Lung (tissue), 11 donors: ENCODE measurements at regions not wholly inside any gene's neighbourhood (a gene's known extent, or its start where the extent isn't known, plus 50 kb on each side); places are given as distances from the start of the nearest gene placed in this dataset.

Experiments used
- ATAC-seq: fragments of 200-7000 bp; cut with Tn5 transposase; one replicate; pipeline ENCODE4 v1.9.1; 2020; ENCODE audit warnings: moderate number of reproducible peaks; ENCODE audit not compliant: insufficient read depth, low FRiP score
- DNase-seq, 3 donors: peaks; one replicate each; pipeline ENCODE4 v3.0.0-alpha.2; 2013 to 2017
- H3K27ac ChIP-seq, 2 donors: one replicate each; pipeline ENCODE4 v1.5.1; 2013; ENCODE audit warnings: mild to moderate bottlenecking in 2 of 2, moderate library complexity in 2 of 2, control low read depth in 1 of 2, inconsistent platforms in 1 of 2, low read depth in 1 of 2, low read length in 1 of 2
- H3K27me3 ChIP-seq, 3 donors: one replicate each; pipeline ENCODE4 v1.5.1; 2013; ENCODE audit warnings: low read length in 2 of 3; ENCODE audit not compliant: control insufficient read depth in 3 of 3, insufficient read depth in 3 of 3
- H3K36me3 ChIP-seq, 4 donors: one replicate each; pipeline ENCODE4 v1.5.1; 2013; ENCODE audit warnings: low read length in 4 of 4, mild to moderate bottlenecking in 1 of 4, moderate library complexity in 1 of 4; ENCODE audit not compliant: control insufficient read depth in 4 of 4, insufficient read depth in 4 of 4
- H3K4me1 ChIP-seq, 5 donors: one replicate each; pipeline ENCODE4 v1.5.1; 2013; ENCODE audit warnings: low read length in 5 of 5, mild to moderate bottlenecking in 2 of 5, moderate library complexity in 1 of 5; ENCODE audit not compliant: control insufficient read depth in 5 of 5, insufficient read depth in 5 of 5
- H3K4me3 ChIP-seq: one replicate; pipeline ENCODE4 v1.5.1; 2013; ENCODE audit warnings: mild to moderate bottlenecking, control low read depth, moderate library complexity
- H3K9ac ChIP-seq, 2 donors: one replicate each; pipeline ENCODE4 v1.5.1; 2013; ENCODE audit warnings: low read length in 2 of 2, control low read depth in 1 of 2; ENCODE audit not compliant: insufficient read depth in 1 of 2
- H3K9me3 ChIP-seq, 4 donors: one replicate each; pipeline ENCODE4 v1.5.1; 2013; ENCODE audit warnings: low read length in 3 of 4, mild to moderate bottlenecking in 1 of 4, moderate library complexity in 1 of 4; ENCODE audit not compliant: control insufficient read depth in 4 of 4, insufficient read depth in 3 of 4
- CTCF ChIP-seq: IDR thresholded peaks from 2 replicates; pipeline ENCODE4 v1.5.1; 2012; ENCODE audit warnings: mild to moderate bottlenecking; ENCODE audit errors: control extremely low read depth, extremely low read depth
- WGBS, 2 donors: extraction: QIAGEN DNeasy Blood & Tissue Kit; methylation state at CpG; one replicate each; pipeline ENCODE4 v1.1.7; 2013; 5-methylcytosine and 5-hydroxymethylcytosine counted together
- donor health status: control.
- donor health status: control.
- donor health status: Bipolar disorder and iron deficiency.
- donor health status: healthy.
- donor health status: DM: yes; HTN: yes; CAD: no.

GRCh38 chr1:11592752-11593151 lies 61.5 kb downstream of the FBXO2 start:
- DNase-seq (no peak), ATAC-seq (no peak)
- Histone ChIP-seq H3K36me3 (no peaks in the 10 kb centered on the region), H3K9me3 (peaks cover 0 to 6% (median 1%) of the 10 kb centered on the region in 4 donors), H3K27ac (no peak overlapping the region), H3K27me3 (peaks cover 0 to 2% (median 0%) of the 10 kb centered on the region in 3 donors), H3K4me3 (no peak overlapping the region), H3K9ac (no peak overlapping the region), H3K4me1 (peaks cover 0 to 6% (median 0%) of the 10 kb centered on the region in 5 donors)
- WGBS, 2 donors: 74 to 80% methylated on average over 6 of the region's 6 CpGs
- TF ChIP-seq CTCF: no peak

GRCh38 chr1:11590395-11590794 lies 63.8 kb downstream of the FBXO2 start:
- TF ChIP-seq CTCF: no peak
- DNase-seq (no peak), ATAC-seq (no peak)
- Histone ChIP-seq H3K27me3 (peaks cover 0 to 2% (median 0%) of the 10 kb centered on the region in 3 donors), H3K9ac (no peak overlapping the region), H3K36me3 (no peaks in the 10 kb centered on the region), H3K4me1 (peaks cover 0 to 6% (median 0%) of the 10 kb centered on the region in 5 donors), H3K4me3 (no peak overlapping the region), H3K9me3 (peaks cover 0 to 11% (median 1%) of the 10 kb centered on the region in 4 donors), H3K27ac (no peak overlapping the region)
- WGBS, 2 donors: 55 to 67% methylated on average over 3 of the region's 3 CpGs
